HG03442 (cell line): ENCODE measurements at regions not wholly inside any gene's neighbourhood (a gene's known extent, or its start where the extent isn't known, plus 50 kb on each side); places are given as distances from the start of the nearest gene placed in this dataset.

ENCODE experiments used
- ATAC-seq: cut with Tn5 transposase; IDR thresholded peaks from one replicate; pipeline ENCODE4 v1.9.1; 2021; ENCODE audit warnings: mild to moderate bottlenecking, moderate library complexity; ENCODE audit not compliant: unreplicated experiment

DNA sequence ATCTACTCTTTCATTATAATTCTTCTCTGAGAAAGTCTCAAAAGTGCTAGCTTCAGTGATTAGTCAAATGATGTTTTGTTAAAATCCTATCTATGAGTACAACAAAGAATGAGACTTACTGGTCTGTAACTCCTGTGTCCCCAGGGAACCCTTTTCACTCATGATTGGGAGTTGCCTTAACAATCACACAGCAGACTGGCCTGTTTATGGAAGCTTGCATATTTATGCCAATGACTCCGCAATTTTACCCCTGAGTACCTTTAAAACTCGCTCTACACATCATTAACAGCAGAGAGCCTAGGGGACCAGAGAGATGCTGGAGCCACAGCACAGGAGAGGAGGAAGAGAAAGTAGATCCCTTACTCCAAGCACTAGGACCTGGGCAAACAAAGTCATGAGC is 628.1 kb downstream of the IGSF11 start:
- ATAC-seq: no peak

GRCh38 chr3:118408431-118408830 is 626.2 kb downstream of the IGSF11 start:
- no peak for ATAC-seq

GRCh38 chr3:118412503-118412902 is 622.1 kb downstream of the IGSF11 start:
- ATAC-seq: peak; percentile 99

DNA sequence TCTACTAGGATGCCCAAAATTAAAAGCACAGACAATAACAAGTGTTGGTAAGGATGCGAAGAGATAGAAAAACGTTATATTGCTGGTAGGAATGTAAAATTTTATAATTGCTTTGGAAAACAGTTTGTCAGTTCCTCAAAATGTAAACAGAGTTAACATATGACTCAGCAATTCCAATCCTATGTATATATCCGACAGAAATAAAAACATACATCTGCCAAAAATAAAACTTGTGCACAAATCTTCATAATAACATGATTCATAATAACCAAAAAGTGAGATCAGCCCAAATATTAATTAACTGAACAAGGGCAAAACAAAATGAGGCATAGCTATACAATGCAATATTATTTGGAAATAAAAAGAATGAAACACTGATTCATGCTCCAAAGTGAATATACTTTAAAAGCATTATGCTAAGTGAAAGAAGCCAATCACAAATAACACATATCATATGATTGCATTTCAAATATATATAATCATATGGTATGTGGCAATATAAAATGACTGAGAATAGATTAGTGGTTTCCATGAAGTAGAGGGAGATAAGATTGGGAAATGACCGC is 609.3 kb downstream of the IGSF11 start:
- no peak for ATAC-seq

GRCh38 chr3:118433825-118434224 is 600.8 kb downstream of the IGSF11 start:
- ATAC-seq: no peak

DNA sequence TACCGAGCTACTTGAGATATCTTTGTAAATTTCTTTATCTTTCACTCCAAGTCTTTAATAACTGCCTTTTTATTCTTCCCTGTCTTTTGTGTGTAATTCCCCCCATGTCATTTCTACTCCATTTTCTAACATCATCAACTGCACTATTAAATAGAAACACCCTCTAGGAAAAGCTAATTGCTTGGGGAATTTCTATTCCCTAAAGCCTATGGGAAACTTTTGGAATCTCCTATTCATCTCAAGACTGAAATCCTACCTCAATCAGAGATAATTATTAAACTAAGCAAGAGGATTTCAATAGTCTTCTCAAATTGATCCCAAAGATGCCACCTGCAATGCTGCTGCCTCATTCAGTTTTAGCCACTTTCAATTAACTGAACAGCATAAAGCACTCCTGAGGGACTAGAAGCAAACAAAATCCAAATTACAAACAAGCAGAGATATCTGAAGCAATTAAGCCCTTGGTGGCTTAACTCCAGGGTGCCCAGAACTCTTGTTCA is 598.7 kb downstream of the IGSF11 start:
- ATAC-seq: no peak

DNA sequence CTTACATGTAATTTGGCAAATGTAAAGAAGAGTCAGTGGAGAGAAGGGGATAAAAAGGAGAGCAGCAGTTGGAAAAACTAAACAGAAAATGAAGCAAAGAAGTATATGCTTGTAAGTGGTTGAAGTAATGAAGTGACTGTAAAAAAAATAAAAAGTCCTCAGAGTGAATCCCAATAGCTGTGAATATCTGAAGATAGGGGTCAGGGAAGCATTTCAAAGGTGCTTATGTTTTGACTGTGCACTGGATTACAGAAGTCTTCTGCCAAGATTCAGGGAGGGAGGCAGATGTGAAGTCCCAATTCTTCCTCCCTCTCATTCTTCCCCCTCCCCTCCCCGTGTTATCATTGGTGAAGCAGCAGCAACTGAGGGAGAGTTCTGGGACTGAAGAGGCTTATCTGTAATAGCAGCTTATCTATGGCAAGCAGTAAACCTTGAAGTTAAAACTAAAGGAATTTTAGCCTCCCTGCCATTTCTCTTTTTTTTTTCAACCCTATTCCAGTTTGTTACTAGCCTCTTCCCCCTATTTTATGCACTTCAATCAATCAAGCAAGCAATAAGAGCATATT is 597.9 kb downstream of the IGSF11 start:
- ATAC-seq: no peak

DNA sequence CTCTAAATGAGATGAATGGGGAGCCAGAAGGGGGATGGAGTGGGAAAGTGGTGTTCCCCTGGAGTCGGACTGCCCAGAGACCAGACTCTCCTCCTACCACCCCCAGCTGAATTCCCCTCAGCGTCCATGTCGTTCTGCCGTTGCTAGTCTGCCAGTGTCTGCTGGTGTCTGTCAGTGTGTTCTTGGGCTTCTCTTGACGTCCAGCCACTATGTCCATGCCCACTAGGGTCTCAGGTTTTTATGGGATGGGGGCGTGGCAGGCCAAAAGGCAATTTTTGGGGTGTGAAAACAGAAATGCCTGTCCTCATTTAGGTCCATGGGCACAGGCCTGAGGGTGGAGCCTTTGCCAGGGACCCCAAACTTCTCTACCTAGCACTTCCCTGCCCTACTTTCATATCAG is 589.6 kb downstream of the IGSF11 start:
- ATAC-seq: no peak

DNA sequence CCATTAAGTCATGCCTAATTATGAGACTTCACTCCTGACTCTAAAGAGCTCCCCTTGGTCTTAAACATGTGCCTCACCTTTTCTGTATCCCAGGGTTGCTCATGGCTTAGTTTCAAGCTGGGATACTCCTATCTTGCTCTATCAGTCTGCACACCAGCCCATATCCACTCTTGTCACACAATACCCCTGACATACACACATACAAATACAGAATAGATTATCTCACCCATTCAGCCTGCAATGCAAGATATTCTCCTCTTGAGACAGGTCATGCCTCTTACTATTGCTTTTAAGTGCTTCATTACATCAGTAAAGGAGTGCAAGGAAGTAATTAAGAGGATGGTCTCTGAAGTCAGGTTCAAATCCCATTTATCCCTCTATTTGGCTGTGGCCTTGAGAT is 587.3 kb downstream of the IGSF11 start:
- ATAC-seq: no peak

DNA sequence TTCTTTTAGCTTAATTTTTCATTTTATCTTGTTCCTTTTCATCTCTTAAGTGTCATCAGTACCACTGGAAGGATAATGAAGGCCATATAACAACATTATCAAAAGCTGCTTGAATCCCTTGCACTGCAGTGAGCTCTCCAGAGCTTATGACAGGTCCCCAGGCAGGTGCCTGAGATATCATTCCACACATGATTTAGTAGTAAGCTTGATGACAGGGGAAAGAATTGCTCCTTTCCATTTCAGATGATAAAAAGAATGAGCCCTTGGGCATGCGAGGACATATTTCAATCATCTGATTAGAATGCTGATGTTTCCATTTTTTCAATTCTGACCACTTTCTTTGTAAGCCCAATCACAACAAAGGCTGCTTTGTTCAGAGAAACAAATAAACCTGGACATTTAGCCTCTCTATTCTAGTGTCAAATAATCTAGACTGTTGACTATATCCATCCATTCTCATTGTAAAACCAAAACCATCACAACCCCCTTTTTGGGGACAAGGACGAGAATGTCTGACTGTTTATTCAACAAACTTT is 567.8 kb downstream of the IGSF11 start:
- no peak for ATAC-seq

DNA sequence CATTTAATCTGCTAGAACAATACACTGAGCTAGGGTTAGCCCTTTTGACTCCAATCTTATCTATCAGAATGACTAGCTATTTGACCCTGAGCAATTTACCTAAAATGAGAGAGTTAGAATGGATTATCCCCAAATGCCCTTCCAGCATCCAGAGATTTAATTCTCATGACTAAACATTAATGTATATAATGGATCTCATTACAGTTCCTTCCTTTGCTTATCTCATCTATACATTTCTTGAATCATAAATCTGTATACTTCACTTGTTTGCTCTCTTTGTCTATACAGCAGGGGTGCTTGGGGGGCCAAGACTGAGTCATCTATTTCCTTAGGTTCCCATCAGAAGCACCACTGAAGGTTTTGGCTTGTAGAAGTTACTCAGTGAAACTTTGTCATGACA is 565.8 kb downstream of the IGSF11 start:
- no peak for ATAC-seq

DNA sequence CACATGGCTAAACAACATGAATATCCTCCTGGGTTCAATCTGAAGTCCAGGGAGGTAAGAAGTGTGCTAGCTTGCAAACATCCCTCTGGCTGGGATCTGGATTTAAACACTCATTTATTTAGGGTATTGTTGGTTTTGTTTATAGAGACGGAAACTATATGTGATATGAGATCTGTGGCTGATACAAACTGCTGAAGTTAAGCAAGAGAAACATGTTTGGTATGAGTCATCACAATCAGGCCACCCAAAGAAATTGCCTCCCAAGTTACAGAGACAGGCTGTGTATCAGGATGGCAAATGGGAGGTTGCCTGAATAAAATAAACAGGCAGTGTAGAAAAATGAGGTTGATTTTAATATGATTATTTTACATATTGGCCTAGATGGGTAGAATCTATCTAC is 562.1 kb downstream of the IGSF11 start:
- peak; percentile 63 for ATAC-seq

GRCh38 chr3:118473343-118473742 is 561.3 kb downstream of the IGSF11 start:
- no peak for ATAC-seq

GRCh38 chr3:118476885-118477618 is 557.6 kb downstream of the IGSF11 start:
- ATAC-seq: peak; percentile 33

DNA sequence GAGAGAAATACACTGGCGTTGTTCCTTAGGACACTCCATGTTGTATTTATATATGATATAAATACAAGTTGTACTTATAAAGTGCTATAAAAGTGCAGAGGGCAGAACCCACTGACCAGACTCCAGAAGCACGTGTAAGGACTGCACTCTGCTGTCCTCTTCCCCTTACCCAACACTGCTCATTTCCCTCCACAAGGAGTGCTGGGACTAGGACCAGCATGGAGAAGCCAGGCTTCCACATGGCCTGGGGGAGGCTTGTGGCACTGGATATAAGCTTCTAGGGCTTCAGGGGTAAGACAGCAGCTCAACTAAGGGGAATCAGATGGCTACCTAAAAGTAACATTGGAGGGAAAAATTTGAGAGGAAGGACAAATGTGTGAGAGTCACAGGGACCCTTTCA is 556.9 kb downstream of the IGSF11 start:
- no peak for ATAC-seq

DNA sequence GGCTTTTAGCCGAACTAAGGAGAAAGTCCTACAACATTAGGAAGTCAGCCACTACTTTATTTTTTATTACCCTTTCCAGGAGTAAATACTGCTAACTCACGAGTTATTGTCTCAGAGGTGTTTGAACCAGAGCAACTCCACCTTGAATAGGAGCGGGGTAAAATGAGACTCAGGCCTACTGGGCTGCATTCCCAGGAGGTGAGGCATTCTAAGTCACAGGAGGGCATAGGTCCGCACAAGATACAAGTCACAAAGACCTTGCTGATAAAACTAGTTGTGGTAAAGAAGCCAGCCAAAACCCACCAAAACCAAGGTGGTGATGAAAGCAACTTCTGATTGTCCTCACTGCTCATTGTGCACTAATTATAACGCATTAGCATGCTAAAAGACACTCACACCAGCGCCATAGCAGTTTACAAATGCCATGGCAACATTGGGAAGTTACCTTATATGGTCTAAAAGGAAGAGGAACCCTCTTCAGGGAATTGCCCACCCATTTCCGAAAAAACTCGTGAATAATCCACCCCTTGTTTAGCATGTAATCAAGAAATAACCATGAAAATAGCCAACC is 555.9 kb downstream of the IGSF11 start:
- ATAC-seq: no peak

GRCh38 chr3:118479376-118479775 is 555.3 kb downstream of the IGSF11 start:
- ATAC-seq: no peak

- peak; percentile 54 for ATAC-seq
These were observed 554.4 kb downstream of the IGSF11 start for GRCh38 chr3:118480101-118480860.

- ATAC-seq: peak; percentile 91
These were observed 549.0 kb downstream of the IGSF11 start for GRCh38 chr3:118485693-118486092.

- ATAC-seq: no peak
These were observed 546.9 kb downstream of the IGSF11 start for GRCh38 chr3:118487734-118488133.

GRCh38 chr3:118488732-118489131 is 545.9 kb downstream of the IGSF11 start:
- ATAC-seq: no peak
